CD4-positive, alpha-beta T cell (primary cell): ENCODE measurements at regions not wholly inside any gene's neighbourhood (a gene's known extent, or its start where the extent isn't known, plus 50 kb on each side); places are given as distances from the start of the nearest gene placed in this dataset.

Experiments used
- ATAC-seq: fragments of 200-7000 bp; cut with Tn5 transposase; one replicate; pipeline ENCODE4 v1.10.0; 2022; ENCODE audit warnings: mild to moderate bottlenecking; ENCODE audit not compliant: poor library complexity
- CTCF ChIA-PET: fragments of 350-600 bp; sonication (Branson Sonifier 250); formaldehyde crosslinking; loops from one replicate; lab custom pipeline; 2021; ENCODE audit warnings: antibody characterized with exemption, inconsistent platforms; lab: Charles Lee
- POLR2A ChIA-PET: fragments of 350-600 bp; sonication (Branson Sonifier 250); formaldehyde crosslinking; loops from one replicate; lab custom pipeline; 2021; ENCODE audit warnings: antibody characterized with exemption, inconsistent platforms; lab: Charles Lee
- DNase-seq, 14 experiments: peaks; one replicate each; pipeline ENCODE4 v3.0.0-alpha.2; 2013 to 2020; ENCODE audit warnings: mixed read lengths in 2 of 14
- H3K27ac ChIP-seq, 2 donors: one replicate each; pipeline versions ENCODE4 v1.5.1 to v1.7.0; 2013; ENCODE audit warnings: low read length in 2 of 2, low read depth in 1 of 2, mild to moderate bottlenecking in 1 of 2
- H3K27me3 ChIP-seq, 2 experiments: 1 replicate in 1 of 2; 2 replicates in 1 of 2; pipeline versions ENCODE4 v1.6.1 to v1.7.0; 2013; ENCODE audit warnings: low read length in 2 of 2, control low read depth in 1 of 2, mild to moderate bottlenecking in 1 of 2, moderate library complexity in 1 of 2; ENCODE audit not compliant: insufficient read depth in 2 of 2, control insufficient read depth in 1 of 2
- H3K36me3 ChIP-seq: one replicate; pipeline ENCODE4 v1.6.1; 2013; ENCODE audit warnings: low read length, control low read depth; ENCODE audit not compliant: insufficient read depth
- H3K4me1 ChIP-seq: one replicate; pipeline ENCODE4 v1.6.1; 2013; ENCODE audit warnings: low read length, control low read depth; ENCODE audit not compliant: insufficient read depth
- H3K4me3 ChIP-seq: one replicate; pipeline ENCODE4 v1.5.1; 2013; ENCODE audit warnings: mild to moderate bottlenecking, low read length, moderate library complexity
- H3K9me3 ChIP-seq, 2 experiments: 1 replicate in 1 of 2; 2 replicates in 1 of 2; pipeline versions ENCODE4 v1.6.1 to v1.7.0; 2013; ENCODE audit warnings: low read length in 2 of 2, mild to moderate bottlenecking in 2 of 2, control low read depth in 1 of 2, moderate library complexity in 1 of 2; ENCODE audit not compliant: control insufficient read depth in 1 of 2, insufficient read depth in 1 of 2
- H3K27ac Mint-ChIP-seq: one replicate; pipeline ENCODE4 v1.8.0; 2020; ENCODE audit warnings: mixed read lengths
- H3K27me3 Mint-ChIP-seq: one replicate; pipeline ENCODE4 v1.8.0; 2021; ENCODE audit warnings: mixed read lengths
- H3K36me3 Mint-ChIP-seq: one replicate; pipeline ENCODE4 v1.8.0; 2021; ENCODE audit warnings: low read depth, mixed read lengths
- H3K4me1 Mint-ChIP-seq: one replicate; pipeline ENCODE4 v1.8.0; 2021; ENCODE audit warnings: low read depth, mixed read lengths
- H3K4me3 Mint-ChIP-seq: one replicate; pipeline ENCODE4 v1.8.0; 2020; ENCODE audit warnings: mild to moderate bottlenecking, mixed read lengths
- H3K9me3 Mint-ChIP-seq: one replicate; pipeline ENCODE4 v1.8.0; 2020; ENCODE audit warnings: mixed read lengths
- intact Hi-C, 2 experiments: fragments of 100-400 bp; cut with DNase I in 1 of 2; cut with micrococcal nuclease in 1 of 2; formaldehyde crosslinking; loops; one replicate each; pipeline versions ENCODE4 v1.15.1 to v1.9.0; 2023 to 2025; cut with DNase I, micrococcal nuclease
- TF ChIP-seq, protein P1 (sequence below): fragments of 200-600 bp; IDR thresholded peaks from one replicate; pipeline ENCODE4 v1.8.0; 2022; ENCODE audit warnings: antibody characterized with exemption, mild to moderate bottlenecking

DNA sequence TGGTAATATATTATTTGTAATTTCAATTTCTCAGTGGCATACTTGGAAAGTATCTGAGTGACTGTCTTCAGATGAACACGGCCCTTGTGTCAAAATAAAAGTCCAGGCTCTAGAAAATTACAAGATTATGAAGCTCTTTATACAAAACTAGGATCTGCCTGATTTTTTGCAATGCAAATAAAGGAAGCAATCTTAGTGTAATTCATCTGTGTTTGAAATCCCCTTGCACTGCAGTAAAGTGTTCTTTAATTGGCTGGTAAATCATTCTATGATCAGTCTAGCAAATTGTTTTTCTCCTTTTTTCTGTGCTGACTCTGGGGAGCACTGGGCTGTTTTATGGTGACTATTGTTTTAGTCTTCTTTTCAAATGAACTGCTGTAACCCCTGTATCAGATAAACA, 1039.0 kb downstream of the SOCS6 start:
- ATAC-seq (no peak), DNase-seq (no peak)
- H3K4me3 ChIP-seq = no peak overlapping the region
- no peaks in the 10 kb centered on the region for H3K27me3 ChIP-seq
- intact Hi-C loops = no loop called here
- H3K9me3 ChIP-seq = peaks cover 0 to 6% of the 10 kb centered on the region in 2 experiments
- Mint-ChIP-seq H3K9me3 (no peaks in the 10 kb centered on the region), H3K27me3 (no peaks in the 10 kb centered on the region), H3K36me3 (no peaks in the 10 kb centered on the region), H3K27ac (no peak overlapping the region), H3K4me3 (no peak overlapping the region), H3K4me1 (no peaks in the 10 kb centered on the region)
- no peaks in the 10 kb centered on the region for H3K4me1 ChIP-seq
- POLR2A ChIA-PET = no interaction called here
- H3K27ac ChIP-seq = no peak overlapping the region
- H3K36me3 ChIP-seq = no peaks in the 10 kb centered on the region
- CTCF ChIA-PET = no interaction called here
- TF ChIP-seq, protein P1, sequence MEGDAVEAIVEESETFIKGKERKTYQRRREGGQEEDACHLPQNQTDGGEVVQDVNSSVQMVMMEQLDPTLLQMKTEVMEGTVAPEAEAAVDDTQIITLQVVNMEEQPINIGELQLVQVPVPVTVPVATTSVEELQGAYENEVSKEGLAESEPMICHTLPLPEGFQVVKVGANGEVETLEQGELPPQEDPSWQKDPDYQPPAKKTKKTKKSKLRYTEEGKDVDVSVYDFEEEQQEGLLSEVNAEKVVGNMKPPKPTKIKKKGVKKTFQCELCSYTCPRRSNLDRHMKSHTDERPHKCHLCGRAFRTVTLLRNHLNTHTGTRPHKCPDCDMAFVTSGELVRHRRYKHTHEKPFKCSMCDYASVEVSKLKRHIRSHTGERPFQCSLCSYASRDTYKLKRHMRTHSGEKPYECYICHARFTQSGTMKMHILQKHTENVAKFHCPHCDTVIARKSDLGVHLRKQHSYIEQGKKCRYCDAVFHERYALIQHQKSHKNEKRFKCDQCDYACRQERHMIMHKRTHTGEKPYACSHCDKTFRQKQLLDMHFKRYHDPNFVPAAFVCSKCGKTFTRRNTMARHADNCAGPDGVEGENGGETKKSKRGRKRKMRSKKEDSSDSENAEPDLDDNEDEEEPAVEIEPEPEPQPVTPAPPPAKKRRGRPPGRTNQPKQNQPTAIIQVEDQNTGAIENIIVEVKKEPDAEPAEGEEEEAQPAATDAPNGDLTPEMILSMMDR = no peak

DNA sequence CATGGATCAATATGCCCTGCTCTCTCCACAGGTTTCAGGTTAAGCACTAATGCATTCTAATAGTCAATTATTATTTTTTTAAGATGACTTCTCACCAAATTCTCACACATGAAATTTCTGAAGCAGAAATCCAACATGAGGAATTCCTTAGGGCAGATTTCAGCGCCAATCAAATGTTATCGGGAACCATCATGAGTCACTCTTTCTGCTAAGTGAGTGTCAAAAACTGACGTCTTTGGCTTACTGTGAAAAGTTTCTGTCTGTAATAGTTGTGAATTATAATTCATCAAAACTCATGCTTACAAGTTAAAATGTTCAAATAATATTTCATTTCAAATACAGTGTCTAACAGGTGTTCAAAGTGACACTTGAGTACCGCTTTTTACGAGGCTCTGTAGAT, 1038.6 kb downstream of the SOCS6 start:
- ChIA-PET POLR2A (no interaction called here), CTCF (no interaction called here)
- ATAC-seq (no peak), DNase-seq (no peak)
- Histone ChIP-seq H3K9me3 (peaks cover 0 to 6% of the 10 kb centered on the region in 2 experiments), H3K4me1 (no peaks in the 10 kb centered on the region), H3K27me3 (no peaks in the 10 kb centered on the region), H3K36me3 (no peaks in the 10 kb centered on the region), H3K4me3 (no peak overlapping the region), H3K27ac (no peak overlapping the region)
- Mint-ChIP-seq H3K27ac (no peak overlapping the region), H3K9me3 (no peaks in the 10 kb centered on the region), H3K27me3 (no peaks in the 10 kb centered on the region), H3K36me3 (no peaks in the 10 kb centered on the region), H3K4me3 (no peak overlapping the region), H3K4me1 (no peaks in the 10 kb centered on the region)
- TF ChIP-seq, protein P1 = no peak
- intact Hi-C loops = no loop called here

DNA sequence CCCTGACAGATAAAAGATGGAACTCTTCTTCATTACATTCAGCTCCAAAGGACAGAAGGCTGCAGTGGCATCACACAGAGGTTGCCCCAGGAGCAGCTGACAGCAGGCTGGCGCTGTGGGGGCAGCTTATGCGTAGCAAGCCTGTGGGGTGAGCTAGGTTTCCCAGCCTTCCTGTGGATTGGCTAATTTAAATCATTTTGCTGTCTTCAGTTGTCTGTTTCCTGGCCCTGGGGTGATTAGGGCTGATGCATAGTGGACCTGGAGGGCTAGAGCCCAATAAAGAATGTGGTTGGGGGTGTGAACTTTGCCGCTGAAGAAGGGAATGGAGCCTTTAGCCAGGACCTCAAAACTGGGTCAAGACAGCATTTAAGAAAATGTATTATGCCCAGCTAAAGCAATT, 1038.0 kb downstream of the SOCS6 start:
- Histone ChIP-seq H3K4me3 (no peak overlapping the region), H3K9me3 (peaks cover 0 to 6% of the 10 kb centered on the region in 2 experiments), H3K27me3 (no peaks in the 10 kb centered on the region), H3K36me3 (no peaks in the 10 kb centered on the region), H3K27ac (no peak overlapping the region), H3K4me1 (no peaks in the 10 kb centered on the region)
- POLR2A ChIA-PET = no interaction called here
- no peak for DNase-seq
- H3K4me3 Mint-ChIP-seq = no peak overlapping the region
- H3K27me3 Mint-ChIP-seq = no peaks in the 10 kb centered on the region
- no peak for ATAC-seq
- CTCF ChIA-PET = no interaction called here
- H3K9me3 Mint-ChIP-seq = no peaks in the 10 kb centered on the region
- intact Hi-C loops = no loop called here
- no peaks in the 10 kb centered on the region for H3K36me3 Mint-ChIP-seq
- TF ChIP-seq, protein P1 = no peak
- H3K27ac Mint-ChIP-seq = no peak overlapping the region
- H3K4me1 Mint-ChIP-seq = no peaks in the 10 kb centered on the region
